ENCODE measurements at regions not wholly inside any gene's neighbourhood (a gene's known extent, or its start where the extent isn't known, plus 50 kb on each side); places are given as distances from the start of the nearest gene placed in this dataset.

- DNase-seq = no peak
Observed at GRCh38 chr4:145345401-145345800, 136.3 kb upstream of the SMAD1 start.

- DNase-seq = no peak
Observed at GRCh38 chr4:145341381-145341780, 140.3 kb upstream of the SMAD1 start.

- DNase-seq = no peak
Observed at GRCh38 chr4:145340071-145340675, 141.5 kb upstream of the SMAD1 start.

DNA sequence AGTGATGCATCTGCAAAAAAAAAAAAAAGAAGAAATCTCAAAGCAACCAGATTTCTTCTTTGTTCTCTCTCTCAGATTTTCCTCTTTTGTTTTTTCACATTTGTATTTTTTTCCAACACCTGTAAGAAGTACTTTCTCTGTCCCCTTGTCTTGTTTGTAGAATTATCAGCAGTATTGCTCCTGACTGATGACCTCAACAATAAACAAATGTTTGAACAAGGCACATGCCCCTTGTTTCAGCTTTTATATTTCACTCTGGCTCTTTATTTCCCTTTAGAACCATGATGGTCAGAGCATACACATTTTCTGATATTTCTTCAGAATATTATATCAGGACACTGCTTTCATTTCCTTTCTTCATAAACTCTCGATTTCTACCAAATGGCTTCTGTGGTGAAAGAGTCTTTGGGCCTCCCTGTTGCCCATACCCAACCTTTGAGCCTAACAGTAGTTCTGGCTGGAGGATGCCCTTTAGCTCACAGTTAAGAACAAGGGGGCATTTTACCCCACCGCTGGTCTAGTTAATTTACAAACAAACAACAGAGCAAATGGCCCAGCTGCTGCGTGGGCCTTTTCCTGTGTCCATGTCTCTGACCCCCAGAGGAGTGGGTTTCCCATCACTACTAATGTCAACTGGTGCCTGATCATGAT, 142.5 kb upstream of the SMAD1 start:
- no peak for DNase-seq

DNA sequence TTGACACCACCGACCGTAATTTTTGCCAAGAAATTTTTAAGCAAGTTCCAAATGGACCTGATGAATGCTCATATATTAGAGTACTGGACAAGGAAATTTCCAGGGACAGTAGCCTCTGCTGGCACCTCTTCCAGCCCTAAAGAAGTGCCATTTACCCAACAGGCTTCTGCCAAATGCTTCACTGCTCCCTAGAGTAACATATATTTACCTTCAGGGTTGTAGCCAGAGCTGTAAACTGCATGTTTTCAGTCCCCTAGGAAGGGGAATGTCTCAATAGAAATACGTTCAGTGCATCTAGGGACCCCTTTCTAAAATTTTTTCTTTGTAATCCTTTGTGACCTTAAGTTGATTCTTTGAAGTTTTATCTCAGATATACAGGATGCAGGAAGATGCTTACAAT, 143.1 kb upstream of the SMAD1 start:
- no peak for DNase-seq

DNA sequence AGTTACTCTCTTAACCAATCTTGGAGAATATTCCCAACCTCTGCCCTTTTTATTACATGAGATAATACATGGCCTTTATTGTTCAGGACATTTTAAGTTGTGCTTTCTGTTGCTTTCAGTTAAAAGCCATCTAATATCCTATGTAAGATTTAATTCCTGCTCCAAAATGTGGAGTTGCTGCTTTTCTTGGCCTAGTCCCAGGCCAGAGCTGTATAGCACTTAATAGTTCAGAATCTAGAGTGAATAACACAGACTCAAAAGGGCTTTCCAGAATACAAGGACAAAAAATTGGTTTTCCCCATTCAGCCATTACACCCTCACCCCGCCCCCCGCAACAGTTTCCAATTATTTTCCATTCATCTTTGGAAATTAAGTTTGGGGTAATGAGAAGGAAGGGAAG, 144.3 kb upstream of the SMAD1 start:
- no peak for DNase-seq

- DNase-seq = no peak
Observed at GRCh38 chr4:145333786-145334185, 147.9 kb upstream of the SMAD1 start.

DNA sequence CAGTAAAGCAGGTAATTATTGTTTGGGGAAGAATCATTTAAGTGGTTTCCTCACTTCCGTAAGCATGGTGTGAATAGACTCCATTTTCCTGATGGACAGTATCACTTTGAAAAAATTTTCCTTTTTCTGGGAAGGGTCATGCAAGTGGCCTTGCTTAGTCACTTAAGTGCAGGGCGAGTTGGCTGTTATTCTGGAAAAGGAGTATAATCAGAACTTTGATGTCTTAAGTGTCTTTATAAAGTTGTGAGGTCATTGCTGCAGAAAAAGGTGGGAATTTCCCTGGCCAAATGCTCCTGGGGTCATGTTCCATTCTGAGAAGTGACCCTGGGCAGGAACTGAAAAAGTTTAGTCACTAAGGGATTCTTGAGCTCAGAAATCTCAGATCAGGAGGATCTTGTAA, 146.1 kb upstream of the OTUD4 start:
- no peak for DNase-seq

- no peak for DNase-seq
Observed at GRCh38 chr4:145324161-145324560, 143.8 kb upstream of the OTUD4 start.

DNA sequence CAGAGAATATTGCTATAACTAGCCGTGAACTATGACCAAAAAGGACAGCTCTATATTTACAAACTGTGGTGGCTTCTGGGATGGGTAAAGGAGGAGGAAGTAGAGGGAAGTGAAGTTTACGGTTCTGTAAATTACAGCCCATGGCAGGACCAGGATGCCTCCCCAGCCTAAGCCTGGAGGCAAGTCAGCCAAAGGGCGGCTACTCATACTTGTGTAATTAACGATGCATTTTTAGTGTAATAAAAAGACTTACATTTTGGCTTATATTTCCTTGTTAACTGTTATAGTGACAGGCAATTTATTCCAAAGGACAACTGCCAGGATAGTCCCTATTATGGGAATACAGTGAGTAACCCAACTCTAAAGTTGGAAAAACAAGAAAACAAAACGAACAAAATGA, 139.9 kb upstream of the OTUD4 start:
- DNase-seq = no peak

DNA sequence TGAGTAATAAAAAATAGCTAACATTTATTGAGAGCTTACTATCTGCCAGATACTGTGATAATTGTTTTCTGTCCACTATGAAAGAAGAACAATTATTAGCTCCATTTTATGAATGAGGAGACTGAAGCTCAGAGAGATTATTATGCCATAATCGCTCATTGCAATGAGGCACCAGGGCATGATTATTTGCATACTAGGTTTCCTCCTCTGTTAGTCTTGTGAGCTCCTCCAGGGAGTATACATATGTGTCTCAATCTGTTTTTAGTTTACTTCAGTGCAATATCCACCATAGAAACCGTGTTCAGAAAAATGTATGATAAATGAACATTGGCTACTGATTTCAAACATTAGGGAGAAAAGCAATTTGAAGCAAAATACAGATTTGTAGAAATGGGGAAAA, 139.4 kb upstream of the OTUD4 start:
- no peak for DNase-seq

- no peak for DNase-seq
Observed at GRCh38 chr4:145316897-145317574, 136.6 kb upstream of the OTUD4 start.

GRCh38 chr4:145315811-145316225, 135.4 kb upstream of the OTUD4 start:
- DNase-seq = no peak

DNA sequence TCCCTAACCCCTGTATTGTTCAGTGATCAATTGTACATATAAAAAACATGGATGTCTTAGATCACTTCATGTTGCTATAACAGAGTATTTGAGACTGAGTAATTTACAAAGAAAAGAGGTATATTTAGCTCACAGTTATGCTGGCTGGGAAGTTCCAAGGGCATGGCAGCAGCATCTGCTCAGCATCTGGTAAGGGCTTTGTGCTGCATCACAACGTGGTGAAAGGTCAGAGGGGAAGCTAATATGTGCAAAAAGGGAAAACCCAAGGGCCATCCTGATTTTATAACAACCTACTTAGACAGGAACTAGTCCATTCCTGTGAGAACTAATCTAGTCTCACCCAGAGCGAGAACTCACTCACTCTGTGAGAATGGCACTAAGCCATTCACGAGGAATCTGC, 128.2 kb upstream of the OTUD4 start:
- DNase-seq = no peak

DNA sequence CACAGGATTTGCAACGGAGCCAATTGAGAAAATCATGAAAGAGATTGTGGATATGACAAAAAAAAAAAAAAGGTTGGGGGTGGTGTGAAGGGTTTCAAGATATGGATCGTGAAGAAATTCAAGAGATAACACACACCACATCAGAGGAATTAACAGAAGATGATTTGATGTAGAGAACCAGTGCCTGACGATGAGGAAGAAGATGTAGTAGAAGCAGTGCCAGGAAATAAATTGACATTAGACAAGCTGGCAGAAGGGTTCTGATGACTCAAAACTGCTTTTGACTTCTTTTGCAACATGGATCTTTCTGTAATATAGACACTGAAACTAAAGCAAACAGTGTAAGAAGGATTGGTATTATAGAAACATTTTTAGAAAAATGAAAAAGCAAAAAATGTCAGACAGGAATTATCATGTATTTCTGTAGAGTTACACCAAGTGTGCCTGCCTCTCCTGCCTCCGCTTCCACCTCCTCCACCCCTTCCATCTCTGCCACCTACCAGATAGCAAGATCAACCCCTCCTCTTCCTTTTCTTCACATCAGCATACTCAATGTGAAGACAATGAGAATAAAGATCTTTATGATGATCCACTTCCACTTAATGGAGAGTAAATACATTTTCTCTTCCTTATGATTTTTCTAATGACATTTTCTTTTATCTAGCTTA, 127.5 kb upstream of the OTUD4 start:
- no peak for DNase-seq

DNA sequence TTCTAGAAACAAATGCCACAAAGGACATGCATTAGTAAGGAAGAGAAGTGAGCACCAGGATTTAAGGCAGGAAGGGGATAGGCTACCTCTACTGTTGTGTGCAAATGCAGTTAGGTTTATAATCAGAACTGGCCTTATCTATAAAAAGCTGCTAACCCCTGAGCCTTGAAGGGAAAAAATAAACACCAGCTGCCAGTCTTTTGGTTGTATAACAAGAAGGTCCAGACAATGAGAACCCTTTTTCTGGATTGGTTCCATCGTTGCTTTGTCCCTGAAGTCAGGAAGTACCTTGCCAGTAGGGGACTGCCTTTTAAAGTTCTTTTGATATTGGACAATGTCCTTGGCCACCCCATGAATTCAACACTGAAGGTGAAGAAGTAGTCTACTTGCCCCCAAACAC, 126.7 kb upstream of the OTUD4 start:
- no peak for DNase-seq

DNA sequence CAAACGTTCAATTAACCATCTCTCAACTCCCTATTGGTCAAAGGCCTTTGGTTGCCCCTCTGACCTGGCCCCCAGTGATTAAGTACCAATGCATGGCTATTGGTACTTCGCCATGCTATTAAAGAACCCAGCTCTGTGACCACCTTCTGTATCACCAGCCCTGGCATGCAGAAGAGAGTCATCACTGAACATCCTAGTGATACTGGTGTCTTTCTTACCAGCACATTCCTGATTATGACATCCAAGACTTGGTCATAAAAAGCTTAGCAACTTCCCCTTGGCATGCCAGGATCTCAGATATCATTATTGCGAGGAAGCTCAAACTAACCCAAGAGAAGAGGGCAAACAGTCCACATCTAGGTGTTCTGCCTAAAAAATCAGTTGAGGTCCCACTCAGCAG, 122.3 kb upstream of the OTUD4 start:
- no peak for DNase-seq

DNA sequence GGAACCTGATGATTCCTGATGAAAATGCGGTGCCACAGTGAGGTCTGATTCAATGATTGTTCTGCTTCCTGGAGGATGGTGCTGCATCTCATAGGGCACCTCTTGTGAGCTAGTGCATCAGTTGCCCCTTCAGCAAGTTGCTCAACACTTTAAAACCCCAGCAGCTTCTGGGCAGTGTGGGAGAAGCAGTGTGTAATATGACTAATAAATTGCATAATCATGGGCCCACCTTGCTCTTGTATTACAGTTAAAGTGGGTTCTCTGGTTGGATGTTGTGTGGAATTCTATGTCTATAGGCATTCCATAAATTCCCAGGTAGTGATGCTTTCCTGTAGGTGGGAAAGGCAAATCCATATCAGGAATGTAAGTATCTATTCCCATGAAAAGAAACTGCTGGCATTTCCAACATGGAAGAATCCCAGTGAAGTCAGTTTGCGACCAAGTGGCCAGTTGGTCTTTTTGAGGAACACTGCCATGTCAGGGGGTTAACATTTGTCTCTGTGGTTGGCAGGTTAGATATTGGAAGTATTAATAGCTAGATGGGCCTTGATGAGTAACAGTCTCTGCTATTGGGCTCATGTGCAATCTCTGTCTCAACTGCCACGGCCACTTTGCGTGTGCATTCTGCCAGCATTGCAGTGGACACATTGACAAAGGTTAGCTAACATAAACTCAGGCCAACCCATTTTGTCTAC, 121.1 kb upstream of the OTUD4 start:
- DNase-seq = no peak

- no peak for DNase-seq
Observed at GRCh38 chr4:145299380-145300076, 119.1 kb upstream of the OTUD4 start.

DNA sequence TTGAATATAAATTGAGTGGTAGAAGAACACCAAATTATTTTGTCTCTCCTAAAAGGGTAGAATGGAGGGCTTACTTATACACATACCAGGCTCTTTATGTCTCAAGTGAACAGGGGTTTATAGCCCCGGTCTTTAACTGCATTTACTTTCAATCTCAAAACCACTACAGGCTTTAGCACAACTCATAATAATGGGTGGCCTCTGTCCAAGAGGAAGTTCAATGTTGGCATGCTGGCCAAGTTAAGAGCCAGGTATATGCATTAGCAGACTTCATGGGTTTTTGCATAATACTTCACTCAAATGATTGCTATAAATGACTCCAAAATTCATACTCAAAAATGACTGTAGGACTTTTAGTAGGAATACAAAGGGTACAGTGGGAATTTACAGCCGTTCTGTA, 118.5 kb upstream of the OTUD4 start:
- DNase-seq = no peak

DNA sequence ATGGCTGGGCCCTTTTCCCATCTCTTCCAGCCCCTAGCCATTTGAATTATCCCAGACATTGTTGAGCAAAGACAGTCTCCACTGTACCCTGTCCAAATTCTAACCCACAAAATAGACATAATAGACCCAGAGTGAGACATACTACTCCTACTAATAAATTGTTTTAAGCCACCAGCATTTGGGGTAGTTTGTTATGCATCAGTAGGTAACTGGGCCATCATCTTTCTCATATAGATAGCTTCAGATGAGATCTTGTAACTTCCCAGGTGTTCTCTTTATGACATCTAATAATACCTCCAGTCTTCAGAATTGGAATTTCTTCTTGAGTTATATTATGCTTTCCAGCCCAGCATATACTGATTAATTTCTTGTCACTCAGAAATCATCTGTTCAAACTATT, 117.2 kb upstream of the OTUD4 start:
- no peak for DNase-seq

DNA sequence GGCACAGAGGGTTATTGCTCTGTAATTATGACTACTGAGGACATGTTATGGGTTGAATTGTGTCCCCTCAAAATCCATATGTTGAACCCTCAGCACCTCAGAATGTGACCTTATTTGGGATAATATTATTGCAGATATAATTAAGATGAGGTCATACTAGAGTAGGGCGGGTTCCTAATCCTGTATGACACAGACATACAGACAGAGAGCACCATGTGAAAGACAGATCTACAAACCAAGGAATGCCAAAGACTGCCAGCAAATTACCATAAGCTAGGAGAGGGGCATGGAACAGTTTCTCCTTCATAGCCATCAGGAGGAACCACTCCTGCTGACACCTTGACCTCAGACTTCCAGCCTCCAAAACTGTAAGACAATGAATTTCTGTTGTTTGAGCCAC, 115.2 kb upstream of the OTUD4 start:
- no peak for DNase-seq

DNA sequence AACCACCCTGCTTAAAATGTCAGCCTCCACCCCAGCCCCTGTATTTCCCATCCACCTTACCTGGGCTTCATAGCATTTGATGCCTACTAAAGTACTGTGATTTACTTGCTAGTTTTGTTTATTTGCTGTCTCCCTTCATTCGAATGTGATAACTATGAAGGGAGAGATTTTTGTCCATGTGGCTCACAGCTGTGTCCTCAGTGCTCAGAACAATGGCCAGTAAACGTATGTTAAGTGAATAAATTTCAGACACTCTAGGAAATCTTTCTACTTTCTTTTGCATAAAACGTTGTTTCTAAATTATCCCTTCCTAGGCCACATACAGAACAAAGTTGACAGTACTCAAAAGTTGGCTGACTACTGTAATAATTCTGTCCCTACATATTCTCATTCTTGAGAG, 114.7 kb upstream of the OTUD4 start:
- DNase-seq = no peak

All from NCI-H2171 (cell line).